Activated B cell treated with CpG ODN at 0.5 μM for 24 hours (primary cell): ENCODE measurements at regions not wholly inside any gene's neighbourhood (a gene's known extent, or its start where the extent isn't known, plus 50 kb on each side); places are given as distances from the start of the nearest gene placed in this dataset.

Source experiments
- ATAC-seq: fragments of 200-7000 bp; cut with Tn5 transposase; one replicate; pipeline ENCODE4 v1.10.0; 2021; ENCODE audit warnings: low read depth, mild to moderate bottlenecking, moderate library complexity
- CTCF ChIA-PET: fragments of 350-600 bp; sonication (Branson Sonifier 250); formaldehyde crosslinking; loops from one replicate; lab custom pipeline; 2021; ENCODE audit warnings: antibody characterized with exemption; lab: Charles Lee
- POLR2A ChIA-PET: fragments of 350-600 bp; sonication (Branson Sonifier 250); formaldehyde crosslinking; loops from one replicate; lab custom pipeline; 2021; ENCODE audit warnings: antibody characterized with exemption; lab: Charles Lee
- DNase-seq: peaks from one replicate; pipeline ENCODE4 v3.0.0; 2022
- H3K27ac Mint-ChIP-seq: one replicate; pipeline ENCODE4 v1.8.0; 2020; ENCODE audit warnings: mixed read lengths
- H3K27me3 Mint-ChIP-seq: one replicate; pipeline ENCODE4 v1.8.0; 2021; ENCODE audit warnings: mixed read lengths
- H3K36me3 Mint-ChIP-seq: one replicate; pipeline ENCODE4 v1.8.0; 2021; ENCODE audit warnings: low read depth, mixed read lengths
- H3K4me1 Mint-ChIP-seq: one replicate; pipeline ENCODE4 v1.8.0; 2021; ENCODE audit warnings: mixed read lengths
- H3K4me3 Mint-ChIP-seq: one replicate; pipeline ENCODE4 v1.8.0; 2020; ENCODE audit warnings: mild to moderate bottlenecking, mixed read lengths
- H3K9me3 Mint-ChIP-seq: one replicate; pipeline ENCODE4 v1.8.0; 2020; ENCODE audit warnings: mixed read lengths
- intact Hi-C: fragments of 100-400 bp; cut with micrococcal nuclease; formaldehyde crosslinking; loops from one replicate; pipeline ENCODE4 v1.15.1; 2024
- TF ChIP-seq, protein P1 (sequence below): fragments of 200-600 bp; IDR thresholded peaks from one replicate; pipeline ENCODE4 v1.8.0; 2022; ENCODE audit warnings: antibody characterized with exemption, mild to moderate bottlenecking

- DNase-seq (no peak), ATAC-seq (no peak)
- H3K36me3 Mint-ChIP-seq = no peaks in the 10 kb centered on the region
- ChIA-PET POLR2A (no interaction called here), CTCF (no interaction called here)
- no peak overlapping the region for H3K27ac Mint-ChIP-seq
- peaks cover 16% of the 10 kb centered on the region for H3K27me3 Mint-ChIP-seq
- H3K9me3 Mint-ChIP-seq = peaks cover 9% of the 10 kb centered on the region
- TF ChIP-seq, protein P1, sequence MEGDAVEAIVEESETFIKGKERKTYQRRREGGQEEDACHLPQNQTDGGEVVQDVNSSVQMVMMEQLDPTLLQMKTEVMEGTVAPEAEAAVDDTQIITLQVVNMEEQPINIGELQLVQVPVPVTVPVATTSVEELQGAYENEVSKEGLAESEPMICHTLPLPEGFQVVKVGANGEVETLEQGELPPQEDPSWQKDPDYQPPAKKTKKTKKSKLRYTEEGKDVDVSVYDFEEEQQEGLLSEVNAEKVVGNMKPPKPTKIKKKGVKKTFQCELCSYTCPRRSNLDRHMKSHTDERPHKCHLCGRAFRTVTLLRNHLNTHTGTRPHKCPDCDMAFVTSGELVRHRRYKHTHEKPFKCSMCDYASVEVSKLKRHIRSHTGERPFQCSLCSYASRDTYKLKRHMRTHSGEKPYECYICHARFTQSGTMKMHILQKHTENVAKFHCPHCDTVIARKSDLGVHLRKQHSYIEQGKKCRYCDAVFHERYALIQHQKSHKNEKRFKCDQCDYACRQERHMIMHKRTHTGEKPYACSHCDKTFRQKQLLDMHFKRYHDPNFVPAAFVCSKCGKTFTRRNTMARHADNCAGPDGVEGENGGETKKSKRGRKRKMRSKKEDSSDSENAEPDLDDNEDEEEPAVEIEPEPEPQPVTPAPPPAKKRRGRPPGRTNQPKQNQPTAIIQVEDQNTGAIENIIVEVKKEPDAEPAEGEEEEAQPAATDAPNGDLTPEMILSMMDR = no peak
- no peak overlapping the region for H3K4me3 Mint-ChIP-seq
- H3K4me1 Mint-ChIP-seq = no peaks in the 10 kb centered on the region
- intact Hi-C loops = no loop called here
Measured at GRCh38 chr14:104350463-104351185, 212.2 kb downstream of the KIF26A start.

GRCh38 chr14:104351849-104352492, 213.6 kb downstream of the KIF26A start:
- POLR2A ChIA-PET = no interaction called here
- CTCF ChIA-PET = no interaction called here
- TF ChIP-seq, protein P1 = no peak
- ATAC-seq = no peak
- intact Hi-C loops = no loop called here
- Mint-ChIP-seq H3K27ac (no peak overlapping the region), H3K4me1 (no peaks in the 10 kb centered on the region), H3K27me3 (peaks cover 13% of the 10 kb centered on the region), H3K4me3 (no peak overlapping the region), H3K36me3 (no peaks in the 10 kb centered on the region), H3K9me3 (peaks cover 9% of the 10 kb centered on the region)
- DNase-seq = no peak

DNA sequence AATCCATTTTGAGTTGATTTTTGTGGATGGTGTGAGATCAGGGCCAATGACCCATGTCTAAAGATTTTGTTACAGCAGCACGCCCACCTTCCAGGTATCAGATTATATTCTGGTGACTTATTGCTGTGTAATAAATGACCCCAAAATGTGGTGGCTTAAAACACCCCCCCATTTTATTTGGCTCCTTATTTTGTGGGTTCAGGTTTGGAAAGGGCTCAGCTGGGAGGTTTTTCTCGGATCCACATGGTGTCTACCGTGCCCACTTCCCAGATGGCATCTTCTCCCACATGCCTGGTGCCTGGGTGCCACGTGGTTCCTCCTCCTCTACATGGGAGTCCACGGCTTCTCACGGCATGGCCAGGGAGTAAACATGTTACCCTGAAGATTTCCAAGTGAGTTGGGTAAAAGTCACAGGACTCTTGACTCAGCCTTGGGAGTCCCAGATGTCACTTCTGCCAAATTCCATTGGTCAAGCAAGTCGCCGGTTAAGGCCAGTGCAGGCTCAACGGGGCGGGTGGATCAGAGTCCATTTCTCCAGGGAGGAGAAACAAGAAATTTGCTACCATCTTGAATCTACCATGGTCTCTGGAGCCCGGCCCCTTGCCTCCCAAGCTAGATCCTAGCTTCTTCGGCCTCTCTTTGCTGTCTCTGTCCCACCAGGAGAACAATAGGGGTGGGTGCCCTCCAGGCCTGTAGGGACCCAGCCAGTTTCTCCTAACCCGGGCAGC, 214.3 kb downstream of the KIF26A start:
- H3K27me3 Mint-ChIP-seq = peaks cover 13% of the 10 kb centered on the region
- H3K9me3 Mint-ChIP-seq = peaks cover 9% of the 10 kb centered on the region
- TF ChIP-seq, protein P1 = no peak
- no peak overlapping the region for H3K27ac Mint-ChIP-seq
- ATAC-seq = no peak
- no peak overlapping the region for H3K4me3 Mint-ChIP-seq
- H3K36me3 Mint-ChIP-seq = no peaks in the 10 kb centered on the region
- DNase-seq = no peak
- intact Hi-C loops = no loop called here
- no peaks in the 10 kb centered on the region for H3K4me1 Mint-ChIP-seq
- CTCF ChIA-PET = no interaction called here
- POLR2A ChIA-PET = no interaction called here

DNA sequence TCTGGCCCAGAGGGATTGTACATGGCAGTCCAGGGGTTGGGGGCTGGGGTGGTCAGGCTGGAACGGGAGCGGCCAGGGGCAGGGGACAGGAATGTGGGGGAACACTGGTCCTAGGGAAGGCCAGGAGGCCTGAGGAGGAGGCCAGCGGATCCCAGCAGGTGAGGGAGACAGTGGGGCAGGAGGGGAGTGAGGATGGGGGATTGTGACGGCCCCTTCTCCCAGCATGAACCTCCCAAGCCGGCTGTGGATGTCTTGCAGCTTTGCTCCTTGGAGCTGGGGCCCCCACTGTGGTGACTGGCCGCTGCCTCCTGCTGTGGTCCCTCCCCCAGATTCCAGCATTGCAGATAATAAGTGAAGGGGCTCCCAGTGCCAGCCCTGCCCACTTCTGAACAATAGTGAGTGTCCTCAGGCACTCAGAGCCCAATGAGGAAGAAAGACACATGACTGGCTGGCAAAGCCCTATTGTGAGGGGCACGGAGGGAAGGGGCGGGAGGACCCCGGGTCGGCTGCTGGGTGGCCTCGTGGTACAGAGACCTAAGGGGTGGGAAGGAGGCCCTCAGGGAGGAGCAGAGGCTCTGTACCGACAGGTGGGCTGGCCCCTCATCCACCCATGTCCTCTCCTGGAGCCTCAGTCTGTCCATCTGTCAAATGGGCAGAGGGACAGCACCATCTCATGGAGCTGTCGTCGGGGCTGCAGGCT, 215.0 kb downstream of the KIF26A start:
- no peak for DNase-seq
- no peak overlapping the region for H3K4me3 Mint-ChIP-seq
- intact Hi-C loops = no loop called here

More for the DNA sequence above, 215.0 kb downstream of the KIF26A start:
- CTCF ChIA-PET = no interaction called here
- no peak overlapping the region for H3K27ac Mint-ChIP-seq
- H3K9me3 Mint-ChIP-seq = peaks cover 3% of the 10 kb centered on the region
- no peaks in the 10 kb centered on the region for H3K36me3 Mint-ChIP-seq
- H3K4me1 Mint-ChIP-seq = no peaks in the 10 kb centered on the region
- TF ChIP-seq, protein P1 = no peak
- POLR2A ChIA-PET = no interaction called here
- no peak for ATAC-seq
- H3K27me3 Mint-ChIP-seq = peaks cover 13% of the 10 kb centered on the region
